ENCODE measurements at regions not wholly inside any gene's neighbourhood (a gene's known extent, or its start where the extent isn't known, plus 50 kb on each side); places are given as distances from the start of the nearest gene placed in this dataset.

- ChIA-PET POLR2A (no interaction called here), CTCF (no interaction called here)
- Histone ChIP-seq H4K20me1 (replicated peaks; ENCODE audit: control insufficient read depth, extremely low read depth, insufficient read depth, low read length) (no peaks in the 10 kb centered on the region), H3K27me3 (ENCODE audit: control insufficient read depth in 2 of 2, insufficient read depth in 2 of 2, low read length in 2 of 2) (no peaks in the 10 kb centered on the region), H2AFZ (ENCODE audit: low read depth, low read length) (no peak overlapping the region), H3K9ac (replicated peaks; ENCODE audit: extremely low read depth, insufficient read depth, low read length) (no peak overlapping the region), H3K4me1 (ENCODE audit: control insufficient read depth, extremely low read depth, insufficient read depth, low read length) (no peaks in the 10 kb centered on the region), H3K9me1 (replicated peaks; ENCODE audit: control insufficient read depth, extremely low read depth, insufficient read depth, low read length) (no peaks in the 10 kb centered on the region), H3K27ac (ENCODE audit: insufficient read depth, low read depth, low read length) (no peak overlapping the region), H3K9me3 (replicated peaks; ENCODE audit: control insufficient read depth, insufficient read depth, low read length) (peaks cover 2% of the 10 kb centered on the region), H3K36me3 (ENCODE audit: control insufficient read depth in 2 of 2, extremely low read depth in 1 of 2, insufficient read depth in 2 of 2, low read length in 2 of 2) (no peaks in the 10 kb centered on the region), H3K4me2 (ENCODE audit: insufficient read depth, low read length) (no peak overlapping the region), H3K4me3 (replicated peaks in 1 of 3; ENCODE audit: insufficient read depth in 1 of 3, low read depth in 1 of 3, low read length in 3 of 3) (no peak overlapping the region), H3K79me2 (ENCODE audit: control insufficient read depth, insufficient read depth, low read length) (no peaks in the 10 kb centered on the region)
- dilution Hi-C loops (cut with MboI; ENCODE audit: extremely low pct_ligation_motif_present, low sequenced_read_pairs) (no loop called here), intact Hi-C loops (cut with micrococcal nuclease) (no loop called here)
- no peak for TF ChIP-seq GATA2 (IDR thresholded peaks at IDR 0.05; ENCODE audit: insufficient read depth, insufficient read length, low read depth, low read length)
- no peak for TF ChIP-seq MYC (IDR thresholded peaks at IDR 0.05; ENCODE audit: low read depth, low read length)
- TF ChIP-seq JUN (IDR thresholded peaks at IDR 0.05; ENCODE audit: borderline replicate concordance, insufficient read depth, insufficient read length, low read depth): no peak
- no peak for TF ChIP-seq CTCF (IDR thresholded peaks at IDR 0.05; ENCODE audit: extremely low read depth in 1 of 2, insufficient read depth in 1 of 2, low read depth in 1 of 2, low read length in 2 of 2)
- TF ChIP-seq, protein P1, sequence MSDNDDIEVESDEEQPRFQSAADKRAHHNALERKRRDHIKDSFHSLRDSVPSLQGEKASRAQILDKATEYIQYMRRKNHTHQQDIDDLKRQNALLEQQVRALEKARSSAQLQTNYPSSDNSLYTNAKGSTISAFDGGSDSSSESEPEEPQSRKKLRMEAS (IDR thresholded peaks at IDR 0.05; ENCODE audit: insufficient read depth, insufficient read length): no peak
- TF ChIP-seq POLR2A (IDR thresholded peaks at IDR 0.05; ENCODE audit: low read depth, low read length): no peak
- TF ChIP-seq FOS (IDR thresholded peaks at IDR 0.05; ENCODE audit: borderline replicate concordance, insufficient read depth, low read length): no peak
- TF ChIP-seq EZH2 (IDR thresholded peaks at IDR 0.05; ENCODE audit: borderline replicate concordance, low read depth, low read length, severe bottlenecking): no peak
- BruUV-seq (replicated peaks): no TSS peak
- FAIRE-seq (no peak), DNase-seq (ENCODE audit: low read depth, low spot score) (no peak)
These were observed 621.3 kb upstream of the LRATD1 start for GRCh38 chr2:14011190-14011589.

Data from endothelial cell of umbilical vein (primary cell).